Caco-2 (cell line): ENCODE measurements at regions not wholly inside any gene's neighbourhood (a gene's known extent, or its start where the extent isn't known, plus 50 kb on each side); places are given as distances from the start of the nearest gene placed in this dataset.

Experiments used
- BruUV-seq: library from RNA; stranded (reverse); fragments of 400-500 nt; replicated peaks from 2 replicates; lab custom pipeline; 2021; lab: Mats Ljungman, UMichigan
- CTCF ChIA-PET: fragments of 300-600 bp; sonication (Branson Sonifier 250); formaldehyde crosslinking; loops from one replicate; lab custom pipeline; 2022; ENCODE audit warnings: antibody characterized with exemption; lab: Charles Lee
- POLR2A ChIA-PET: fragments of 300-600 bp; sonication (Branson Sonifier 250); formaldehyde crosslinking; loops from one replicate; lab custom pipeline; 2022; ENCODE audit warnings: antibody characterized with exemption; lab: Charles Lee
- DNase-seq, 2 experiments: peaks; one replicate each; pipeline versions ENCODE4 v3.0.0 to v3.0.0-alpha.2; 2020 to 2022
- H3K27me3 ChIP-seq: replicated peaks from 2 replicates; pipeline ENCODE4 v1.6.0; 2011; ENCODE audit warnings: low read length; ENCODE audit not compliant: control insufficient read depth, insufficient read depth
- H3K36me3 ChIP-seq: 2 replicates; pipeline ENCODE4 v1.5.1; 2011; ENCODE audit warnings: low read length; ENCODE audit not compliant: control insufficient read depth, insufficient read depth
- H3K4me1 ChIP-seq: fragments of 250-450 bp; sonication (Bioruptor Pico); 2 replicates; pipeline ENCODE4 v1.5.1; 2020; ENCODE audit warnings: mild to moderate bottlenecking
- H3K4me3 ChIP-seq: 2 replicates; pipeline ENCODE4 v1.5.1; 2011; ENCODE audit warnings: low read depth, mild to moderate bottlenecking, control low read depth, low read length
- H3K9me3 ChIP-seq: fragments of 250-450 bp; sonication (Bioruptor Pico); 2 replicates; pipeline ENCODE4 v1.5.1; 2020; ENCODE audit warnings: mild to moderate bottlenecking, moderate library complexity
- H3K27ac Mint-ChIP-seq: one replicate; pipeline ENCODE4 v1.8.0; 2022; ENCODE audit warnings: mixed read lengths; ENCODE audit not compliant: unreplicated experiment
- H3K27me3 Mint-ChIP-seq: one replicate; pipeline ENCODE4 v1.8.0; 2022; ENCODE audit warnings: mixed read lengths; ENCODE audit not compliant: insufficient read depth, unreplicated experiment
- H3K36me3 Mint-ChIP-seq: one replicate; pipeline ENCODE4 v1.8.0; 2022; ENCODE audit warnings: mild to moderate bottlenecking, mixed read lengths; ENCODE audit not compliant: insufficient read depth, unreplicated experiment
- H3K4me1 Mint-ChIP-seq: one replicate; pipeline ENCODE4 v1.8.0; 2022; ENCODE audit warnings: low read depth, mixed read lengths; ENCODE audit not compliant: unreplicated experiment
- H3K4me3 Mint-ChIP-seq: one replicate; pipeline ENCODE4 v1.8.0; 2022; ENCODE audit warnings: mild to moderate bottlenecking, moderate library complexity, mixed read lengths; ENCODE audit not compliant: unreplicated experiment
- H3K9me3 Mint-ChIP-seq: one replicate; pipeline ENCODE4 v1.8.0; 2022; ENCODE audit warnings: mixed read lengths; ENCODE audit not compliant: unreplicated experiment
- CTCF ChIP-seq, 2 experiments: fragments of 200-600 bp in 1 of 2; IDR thresholded peaks; 1 replicate in 1 of 2; 2 replicates in 1 of 2; pipeline versions ENCODE4 v1.5.1 to v1.8.0; 2011 to 2022; ENCODE audit warnings: antibody characterized with exemption in 1 of 2, control low read depth in 1 of 2, inconsistent platforms in 1 of 2, low read depth in 1 of 2, low read length in 1 of 2, mild to moderate bottlenecking in 1 of 2, moderate library complexity in 1 of 2; ENCODE audit not compliant: insufficient read depth in 1 of 2, severe bottlenecking in 1 of 2, unreplicated experiment in 1 of 2
- intact Hi-C: fragments of 100-400 bp; cut with micrococcal nuclease; formaldehyde crosslinking; loops from one replicate; pipeline ENCODE4 v1.10.0; 2022; ENCODE audit not compliant: unreplicated experiment

- POLR2A ChIA-PET, result no interaction called here
- no TSS peak for BruUV-seq
- no peaks in the 10 kb centered on the region for H3K27me3 Mint-ChIP-seq
- H3K4me1 Mint-ChIP-seq, result no peaks in the 10 kb centered on the region
- no peak overlapping the region for H3K4me3 ChIP-seq
- CTCF ChIA-PET, result no interaction called here
- no peaks in the 10 kb centered on the region for H3K27me3 ChIP-seq
- no peaks in the 10 kb centered on the region for H3K9me3 ChIP-seq
- no peaks in the 10 kb centered on the region for H3K36me3 ChIP-seq
- TF ChIP-seq CTCF (IDR thresholded peaks at IDR 0.05; ENCODE audit: insufficient read depth in 1 of 2, low read depth in 1 of 2, low read length in 1 of 2, severe bottlenecking in 1 of 2, unreplicated experiment in 1 of 2), result no peak
- intact Hi-C loops, result no loop called here
- no peaks in the 10 kb centered on the region for H3K9me3 Mint-ChIP-seq
- no peak overlapping the region for H3K4me3 Mint-ChIP-seq
- DNase-seq, result no peak
- no peaks in the 10 kb centered on the region for H3K36me3 Mint-ChIP-seq
- H3K27ac Mint-ChIP-seq, result no peak overlapping the region
- peaks cover 8% of the 10 kb centered on the region for H3K4me1 ChIP-seq
Measured at GRCh38 chr7:116087984-116088383, 57.4 kb upstream of the TFEC start.

GRCh38 chr7:116089293-116089692 lies 58.7 kb upstream of the TFEC start:
- ChIA-PET POLR2A (no interaction called here), CTCF (no interaction called here)
- H3K4me3 Mint-ChIP-seq, result no peak overlapping the region
- intact Hi-C loops, result no loop called here
- H3K36me3 ChIP-seq, result no peaks in the 10 kb centered on the region
- no peaks in the 10 kb centered on the region for H3K4me1 ChIP-seq
- H3K4me1 Mint-ChIP-seq, result no peaks in the 10 kb centered on the region
- H3K27me3 ChIP-seq, result no peaks in the 10 kb centered on the region
- no peaks in the 10 kb centered on the region for H3K9me3 Mint-ChIP-seq
- DNase-seq, result no peak
- no peak overlapping the region for H3K27ac Mint-ChIP-seq
- H3K9me3 ChIP-seq, result no peaks in the 10 kb centered on the region
- H3K4me3 ChIP-seq, result no peak overlapping the region
- no peaks in the 10 kb centered on the region for H3K27me3 Mint-ChIP-seq
- TF ChIP-seq CTCF (IDR thresholded peaks at IDR 0.05; ENCODE audit: insufficient read depth in 1 of 2, low read depth in 1 of 2, low read length in 1 of 2, severe bottlenecking in 1 of 2, unreplicated experiment in 1 of 2), result no peak
- no peaks in the 10 kb centered on the region for H3K36me3 Mint-ChIP-seq
- no TSS peak for BruUV-seq

GRCh38 chr7:116093516-116094301 lies 63.1 kb upstream of the TFEC start:
- DNase-seq, result no peak
- TF ChIP-seq CTCF (IDR thresholded peaks at IDR 0.05; ENCODE audit: insufficient read depth in 1 of 2, low read depth in 1 of 2, low read length in 1 of 2, severe bottlenecking in 1 of 2, unreplicated experiment in 1 of 2), result no peak
- no peaks in the 10 kb centered on the region for H3K27me3 ChIP-seq
- ChIA-PET POLR2A (no interaction called here), CTCF (no interaction called here)
- no peak overlapping the region for H3K4me3 ChIP-seq
- Mint-ChIP-seq H3K27me3 (no peaks in the 10 kb centered on the region), H3K9me3 (no peaks in the 10 kb centered on the region), H3K4me3 (no peak overlapping the region), H3K27ac (no peak overlapping the region), H3K36me3 (no peaks in the 10 kb centered on the region), H3K4me1 (no peaks in the 10 kb centered on the region)
- no peaks in the 10 kb centered on the region for H3K4me1 ChIP-seq
- no peaks in the 10 kb centered on the region; the same call in 1 of the 2 replicates for H3K9me3 ChIP-seq
- BruUV-seq, result no TSS peak
- intact Hi-C loops, result no loop called here
- H3K36me3 ChIP-seq, result no peaks in the 10 kb centered on the region
